Upper lobe of left lung (tissue), 4 donors: ENCODE measurements at regions not wholly inside any gene's neighbourhood (a gene's known extent, or its start where the extent isn't known, plus 50 kb on each side); places are given as distances from the start of the nearest gene placed in this dataset.

Source experiments
- EP300 ChIP-seq, 4 donors: sonication (generic); formaldehyde crosslinking; IDR thresholded peaks; one replicate each; pipeline ENCODE4 v1.5.1; 2017; ENCODE audit warnings: antibody characterized with exemption in 4 of 4, control low read depth in 2 of 4
- POLR2A ChIP-seq, 4 donors: fragments of 450-650 bp; IDR thresholded peaks; one replicate each; pipeline ENCODE4 v1.5.1; 2016 to 2017; ENCODE audit warnings: antibody characterized with exemption in 4 of 4, mild to moderate bottlenecking in 2 of 4
- POLR2AphosphoS5 ChIP-seq, 2 donors: sonication (generic); formaldehyde crosslinking; IDR thresholded peaks; one replicate each; pipeline ENCODE4 v1.5.1; 2017; ENCODE audit warnings: antibody characterized with exemption in 2 of 2
- TF ChIP-seq, protein P1 (sequence below), 6 experiments: fragments of 450-650 bp in 4 of 6; fragments of 200-600 bp in 2 of 6; sonication (generic) in 2 of 6; IDR thresholded peaks; one replicate each; pipeline ENCODE4 v1.5.1; 2016 to 2019; ENCODE audit warnings: antibody characterized with exemption in 6 of 6

DNA sequence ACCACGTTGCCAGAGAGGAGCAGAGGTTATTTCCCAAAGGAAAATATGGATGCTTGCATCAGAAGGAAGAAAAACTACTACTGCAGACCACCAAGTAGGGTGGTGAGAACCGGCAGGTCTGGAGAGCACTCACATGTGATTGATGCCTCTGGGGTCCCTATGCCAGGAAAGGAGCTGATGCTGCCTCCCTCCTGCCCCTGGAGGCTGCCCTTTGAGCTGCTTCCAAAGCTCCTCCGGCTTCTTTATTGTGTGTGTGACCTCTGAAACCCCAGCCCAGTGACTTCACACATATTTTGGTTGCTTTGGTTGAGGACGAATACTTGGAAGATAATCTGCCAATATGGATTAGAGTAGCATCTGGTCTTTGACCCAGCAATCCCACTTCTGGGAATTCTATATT, 133.4 kb downstream of the AACS start:
- TF ChIP-seq, protein P1, sequence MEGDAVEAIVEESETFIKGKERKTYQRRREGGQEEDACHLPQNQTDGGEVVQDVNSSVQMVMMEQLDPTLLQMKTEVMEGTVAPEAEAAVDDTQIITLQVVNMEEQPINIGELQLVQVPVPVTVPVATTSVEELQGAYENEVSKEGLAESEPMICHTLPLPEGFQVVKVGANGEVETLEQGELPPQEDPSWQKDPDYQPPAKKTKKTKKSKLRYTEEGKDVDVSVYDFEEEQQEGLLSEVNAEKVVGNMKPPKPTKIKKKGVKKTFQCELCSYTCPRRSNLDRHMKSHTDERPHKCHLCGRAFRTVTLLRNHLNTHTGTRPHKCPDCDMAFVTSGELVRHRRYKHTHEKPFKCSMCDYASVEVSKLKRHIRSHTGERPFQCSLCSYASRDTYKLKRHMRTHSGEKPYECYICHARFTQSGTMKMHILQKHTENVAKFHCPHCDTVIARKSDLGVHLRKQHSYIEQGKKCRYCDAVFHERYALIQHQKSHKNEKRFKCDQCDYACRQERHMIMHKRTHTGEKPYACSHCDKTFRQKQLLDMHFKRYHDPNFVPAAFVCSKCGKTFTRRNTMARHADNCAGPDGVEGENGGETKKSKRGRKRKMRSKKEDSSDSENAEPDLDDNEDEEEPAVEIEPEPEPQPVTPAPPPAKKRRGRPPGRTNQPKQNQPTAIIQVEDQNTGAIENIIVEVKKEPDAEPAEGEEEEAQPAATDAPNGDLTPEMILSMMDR (IDR thresholded peaks at IDR 0.05) = no peak
- TF ChIP-seq POLR2A (IDR thresholded peaks at IDR 0.05) = no peak
- TF ChIP-seq POLR2AphosphoS5 (IDR thresholded peaks at IDR 0.05) = no peak
- TF ChIP-seq EP300 (IDR thresholded peaks at IDR 0.05) = no peak
